Activated gamma-delta T cell (primary cell): ENCODE measurements at regions not wholly inside any gene's neighbourhood (a gene's known extent, or its start where the extent isn't known, plus 50 kb on each side); places are given as distances from the start of the nearest gene placed in this dataset.

Experiments used
- DNase-seq: peaks from one replicate; lab custom pipeline; 2025; lab: John Stamatoyannopoulos, UW

DNA sequence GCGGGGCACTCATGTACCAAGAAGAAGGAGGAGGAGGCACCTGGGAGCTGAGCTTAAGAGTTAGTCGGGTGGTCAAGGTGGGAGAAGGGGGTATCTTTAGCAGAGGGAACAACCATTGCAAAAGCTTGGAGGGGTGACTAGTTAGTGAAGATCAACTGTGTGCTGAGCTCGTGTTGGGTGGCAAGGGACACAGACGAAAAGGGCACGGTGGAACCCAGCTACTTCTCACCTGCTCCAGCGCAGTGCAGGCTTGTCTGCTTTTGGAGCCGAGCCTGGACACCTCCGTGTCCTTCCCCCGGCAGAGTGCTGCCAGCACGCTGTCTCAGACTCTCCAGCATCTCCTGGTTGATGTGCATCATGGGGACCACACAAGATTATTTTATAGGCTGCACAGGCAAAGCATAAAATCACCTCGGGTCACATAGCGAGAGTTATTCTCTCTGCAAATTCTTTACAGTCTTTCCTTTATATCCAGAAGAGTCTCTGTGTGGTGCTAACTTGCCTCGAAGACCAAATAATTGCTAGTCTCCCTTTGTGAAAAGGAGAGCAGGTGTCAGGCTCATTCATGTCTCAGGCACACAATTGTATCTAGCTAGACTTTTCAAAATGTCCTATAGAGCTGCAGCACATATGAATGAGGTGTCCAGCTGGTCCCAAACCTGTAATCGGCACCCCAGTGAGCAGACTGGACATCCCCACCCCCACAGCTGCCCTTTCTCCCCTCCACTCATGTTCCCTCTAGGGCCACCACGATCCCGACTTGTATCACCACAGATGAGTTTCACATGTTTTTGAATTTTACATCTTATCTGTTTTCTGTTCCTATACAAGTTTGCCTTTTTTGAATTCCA lies 123.4 kb downstream of the CEBPB start:
- no peak for DNase-seq

DNA sequence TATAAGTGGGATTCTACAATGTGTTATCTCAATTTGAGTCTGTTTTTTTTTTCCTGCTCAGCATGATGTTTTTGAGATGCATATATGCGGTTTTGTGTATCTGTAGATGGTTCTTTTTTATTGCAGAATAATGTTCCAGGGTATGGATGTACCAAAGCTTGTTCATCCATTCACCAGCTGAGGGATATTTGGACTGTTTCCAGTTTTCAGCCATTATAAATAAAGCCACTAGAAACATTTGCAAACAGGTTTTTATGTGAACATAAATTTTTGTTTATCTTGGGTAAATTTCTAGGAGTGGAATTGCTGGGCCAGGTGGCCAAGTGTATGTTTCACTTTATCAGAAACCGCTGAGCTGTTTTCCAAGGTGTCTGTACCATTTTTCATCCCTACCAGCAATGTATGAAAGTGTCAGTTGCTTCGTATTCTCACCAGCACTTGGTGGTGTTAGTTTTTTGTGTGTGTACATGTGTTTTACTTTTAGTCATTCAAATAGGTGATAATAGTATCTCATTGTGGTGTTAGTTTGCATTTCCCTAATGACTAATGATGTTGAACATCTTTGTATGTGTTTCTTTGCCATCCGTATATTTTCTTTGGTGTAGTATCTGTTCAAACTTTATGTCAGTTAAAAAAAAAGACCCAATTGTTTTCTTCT lies 124.2 kb downstream of the CEBPB start:
- no peak for DNase-seq

DNA sequence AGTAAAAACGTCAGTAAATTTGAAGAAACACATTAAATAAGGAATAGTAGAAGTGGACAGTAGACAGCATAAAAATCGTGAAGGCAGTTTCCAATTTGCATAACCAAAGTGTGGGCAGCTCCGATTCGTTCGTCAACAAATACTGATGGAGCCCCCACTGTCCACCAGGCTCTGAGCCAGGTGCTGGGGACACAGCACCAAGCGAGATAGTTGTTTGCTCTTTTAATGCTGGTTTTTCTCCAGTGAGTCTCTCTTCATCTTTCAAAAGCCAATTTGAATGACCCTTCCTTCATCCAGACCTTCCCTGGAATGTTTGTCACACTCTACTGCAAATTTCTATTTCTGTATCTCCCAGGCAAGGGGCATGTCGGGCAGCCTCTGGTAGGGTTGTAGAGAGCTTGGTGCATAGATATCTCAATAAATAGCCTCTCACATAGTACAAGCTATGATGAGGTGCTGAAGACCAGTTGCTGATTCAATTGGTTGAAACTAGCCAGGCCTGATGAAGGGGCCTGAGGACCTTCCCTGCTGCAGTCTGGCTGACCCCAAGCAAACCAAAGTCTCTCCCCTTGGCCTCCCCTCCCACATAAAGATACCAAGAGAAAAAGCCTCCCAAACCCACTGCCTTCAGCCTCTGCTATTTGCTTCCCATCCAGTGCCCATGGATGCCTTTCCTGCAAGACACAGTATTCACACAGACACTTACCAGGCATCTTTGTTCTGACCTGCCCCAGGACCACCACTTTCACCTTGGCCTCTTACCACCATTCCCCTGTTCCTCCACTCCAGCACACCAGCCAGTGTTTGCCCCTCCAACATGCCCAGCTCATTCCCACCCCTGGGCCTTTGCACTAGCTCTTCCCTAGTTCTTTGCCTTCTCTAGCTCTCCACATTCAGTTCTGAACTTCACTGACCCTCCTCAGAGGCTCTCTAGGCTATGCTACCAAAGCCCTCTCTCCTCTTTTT lies 125.2 kb downstream of the CEBPB start:
- DNase-seq, result no peak

DNA sequence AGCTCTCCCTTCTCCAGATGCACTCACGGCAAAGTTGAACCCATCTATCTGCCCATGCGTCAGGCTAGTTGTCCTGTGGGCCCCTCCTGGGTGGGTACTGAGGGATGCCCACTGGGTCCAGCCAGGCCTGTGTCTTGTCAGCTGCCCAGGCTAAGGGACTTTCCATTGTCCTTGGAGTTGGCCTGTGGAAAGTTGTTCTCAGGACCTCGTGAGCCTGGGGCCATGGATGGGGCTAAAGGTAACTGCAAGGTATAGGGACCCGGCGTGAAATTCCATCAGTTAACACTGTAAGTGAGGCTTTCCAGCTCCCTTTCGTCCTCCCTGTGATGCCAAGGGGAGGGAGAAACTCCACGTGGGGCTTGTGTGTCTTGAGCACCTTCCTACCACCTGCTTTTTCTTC lies 126.5 kb downstream of the CEBPB start:
- no peak for DNase-seq

DNA sequence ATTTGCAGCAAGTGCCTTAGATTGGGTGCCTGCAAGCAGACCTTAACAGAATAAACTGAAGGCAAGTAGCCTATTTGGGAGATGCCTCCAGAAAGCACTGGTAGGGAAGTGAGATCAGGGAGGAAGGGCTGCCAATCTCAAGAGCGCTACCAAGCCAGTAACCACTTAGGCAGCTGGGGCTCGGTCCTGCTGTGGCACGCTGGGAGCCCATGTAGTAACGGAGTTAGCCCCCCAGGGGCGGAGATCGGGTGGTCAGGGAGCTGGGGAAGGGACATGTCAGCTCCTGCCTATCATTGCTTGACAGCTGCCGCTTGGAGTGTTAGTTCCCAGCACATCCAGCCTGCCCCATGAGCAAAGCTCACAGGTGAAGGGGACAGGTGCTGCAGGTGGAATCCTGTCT lies 127.0 kb downstream of the CEBPB start:
- no peak for DNase-seq

DNA sequence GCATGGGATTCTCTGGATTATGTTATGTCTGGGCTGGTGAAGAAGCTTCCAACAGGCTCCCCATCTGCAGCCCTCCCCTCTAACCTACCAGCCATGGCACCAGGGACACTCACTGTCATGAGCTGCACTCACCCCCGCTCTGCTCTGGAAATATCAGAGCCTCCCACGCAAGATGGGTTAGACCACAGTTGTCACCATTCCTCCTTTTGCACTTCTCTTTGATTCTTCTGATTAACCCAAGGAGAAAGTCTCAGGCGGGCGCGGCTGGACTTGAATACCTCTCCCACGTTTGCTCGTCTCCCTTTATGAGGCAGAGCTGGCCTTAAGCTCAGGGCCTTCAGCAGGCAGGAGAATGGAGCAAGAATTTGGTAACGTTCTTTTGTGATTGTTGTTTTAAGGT lies 128.1 kb downstream of the CEBPB start:
- DNase-seq, result no peak

DNA sequence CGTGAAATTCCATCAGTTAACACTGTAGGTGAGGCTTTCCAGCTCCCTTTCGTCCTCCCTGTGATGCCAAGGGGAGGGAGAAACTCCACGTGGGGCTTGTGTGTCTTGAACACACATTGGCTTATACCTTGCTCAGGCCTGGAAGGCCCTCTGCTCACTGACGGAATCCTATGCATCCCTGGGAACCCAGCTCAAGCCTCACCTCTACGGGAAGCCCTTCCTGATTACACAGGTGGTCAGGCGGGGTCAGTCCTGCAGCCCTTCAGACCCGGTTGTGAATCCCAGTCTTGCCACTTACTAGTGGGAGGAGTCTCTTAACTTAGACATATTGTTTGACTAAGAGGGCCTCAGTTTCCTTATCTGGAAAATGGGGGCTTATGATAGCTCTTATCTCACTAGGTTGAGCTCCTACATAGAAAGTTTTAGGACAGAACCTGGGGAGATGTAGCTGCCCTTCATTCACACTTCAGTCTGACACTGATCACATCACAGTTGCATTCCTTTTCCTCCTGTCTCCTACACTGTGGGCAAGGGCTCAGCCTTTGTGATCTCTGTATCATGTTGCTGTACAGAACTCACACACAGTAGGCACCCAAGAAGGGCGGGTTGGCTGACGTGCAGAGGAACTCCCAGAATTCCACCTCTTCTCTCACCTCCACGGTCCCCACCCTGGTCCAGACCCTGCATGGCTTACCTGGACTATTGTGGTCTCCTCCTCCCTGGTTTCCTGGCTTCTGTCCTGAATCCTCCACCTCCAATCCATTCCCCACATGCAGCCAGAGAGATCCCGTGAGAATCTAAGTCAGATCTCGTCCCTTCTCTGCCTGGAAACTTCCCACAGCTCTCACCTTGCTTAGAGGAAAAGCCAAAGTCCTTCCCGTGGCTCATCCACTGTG lies 129.6 kb downstream of the CEBPB start:
- DNase-seq, result no peak

DNA sequence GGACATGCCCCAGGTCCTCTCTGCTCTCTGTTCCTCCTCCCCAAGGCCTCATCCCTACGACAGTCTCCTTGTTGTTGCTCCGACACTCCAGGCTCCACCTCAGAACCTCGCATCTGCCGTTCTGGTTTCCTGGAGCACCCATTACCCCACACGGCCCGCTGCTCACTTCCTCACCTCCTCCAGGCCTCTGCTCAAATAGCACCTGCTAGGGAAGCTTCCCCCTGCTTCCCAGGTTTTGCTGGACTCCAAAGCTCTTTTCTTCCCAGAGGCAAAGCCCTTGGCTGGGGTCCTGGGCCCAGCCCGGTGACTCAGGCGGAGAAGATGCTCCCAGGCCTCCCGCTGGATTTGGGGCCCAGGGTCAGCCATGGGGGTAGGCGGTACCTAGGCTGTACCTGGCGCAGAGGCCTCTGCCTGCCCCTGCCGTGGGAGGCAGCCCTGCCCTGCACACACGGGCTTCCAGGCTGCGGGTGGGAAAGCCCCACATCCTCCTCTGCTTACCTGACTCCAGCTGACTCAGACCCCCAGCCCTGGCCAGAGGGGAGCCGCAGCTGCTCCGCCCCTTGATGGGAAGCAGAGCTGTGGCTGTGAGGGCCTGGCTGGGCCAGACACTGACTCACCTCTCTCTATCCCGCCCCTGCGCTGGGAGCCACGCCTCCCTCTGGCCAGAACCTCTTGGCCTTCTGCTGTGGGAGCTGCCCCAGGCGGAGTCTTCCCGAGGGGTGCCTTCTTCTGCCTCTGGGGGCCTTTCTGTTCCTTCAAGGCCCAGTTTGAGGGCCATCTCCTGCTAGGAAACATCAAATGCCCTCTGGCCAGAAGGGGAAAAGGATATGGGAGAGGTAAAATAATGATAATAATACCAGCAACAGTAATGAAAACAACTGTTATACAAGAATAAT lies 130.5 kb downstream of the CEBPB start:
- DNase-seq, result no peak

DNA sequence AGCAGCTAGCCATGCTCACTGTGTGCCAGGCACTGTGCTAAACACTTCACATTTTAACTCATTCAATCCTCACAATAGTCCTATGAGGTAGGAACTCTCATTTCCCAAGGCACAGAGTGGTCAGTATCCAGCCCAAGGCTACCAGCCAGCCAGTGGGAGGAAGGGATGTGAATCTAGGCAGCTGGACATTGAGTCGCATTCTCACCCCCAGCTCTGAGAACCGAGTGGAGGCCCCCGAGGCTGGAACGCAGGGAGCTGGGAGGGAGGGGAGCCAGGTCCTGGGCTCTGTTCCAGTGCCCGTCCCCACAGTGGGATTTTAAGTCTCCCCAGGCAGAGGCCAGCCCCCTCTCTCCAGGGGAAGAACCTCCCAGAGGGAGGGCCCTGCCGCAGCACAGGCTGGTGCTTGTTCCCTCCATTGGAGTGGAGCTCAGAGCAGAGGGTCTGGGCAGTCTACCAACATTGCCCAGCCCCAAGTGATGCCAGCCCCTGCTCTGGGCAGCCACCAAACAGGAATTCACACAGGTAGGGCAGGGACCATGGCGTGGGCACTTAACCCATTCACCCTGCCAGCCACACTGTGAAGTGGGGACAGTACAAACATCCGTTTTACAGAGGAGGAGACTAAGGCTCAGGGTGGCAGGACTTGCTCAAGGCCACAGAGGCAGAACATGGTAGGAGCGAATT lies 131.3 kb downstream of the CEBPB start:
- no peak for DNase-seq

DNA sequence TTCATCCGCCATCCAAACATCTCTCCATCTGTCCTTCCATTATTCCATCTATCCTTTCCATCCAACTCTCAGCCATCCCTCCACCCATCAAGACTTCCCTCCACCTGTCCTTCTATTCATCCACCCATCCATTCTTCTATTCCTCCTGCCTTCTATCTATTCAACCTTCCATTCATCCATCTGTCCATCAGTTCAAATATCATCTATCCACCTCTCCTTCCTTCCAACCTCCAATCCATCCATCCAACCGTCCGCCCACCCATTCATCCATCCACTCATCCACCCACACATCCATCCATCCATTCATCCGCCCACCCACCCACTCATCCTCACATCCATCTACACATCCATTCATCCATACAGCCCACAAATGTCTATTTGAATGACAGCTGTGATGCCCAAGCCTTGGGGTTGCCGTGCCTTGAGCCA lies 132.1 kb downstream of the CEBPB start:
- DNase-seq, result no peak

DNA sequence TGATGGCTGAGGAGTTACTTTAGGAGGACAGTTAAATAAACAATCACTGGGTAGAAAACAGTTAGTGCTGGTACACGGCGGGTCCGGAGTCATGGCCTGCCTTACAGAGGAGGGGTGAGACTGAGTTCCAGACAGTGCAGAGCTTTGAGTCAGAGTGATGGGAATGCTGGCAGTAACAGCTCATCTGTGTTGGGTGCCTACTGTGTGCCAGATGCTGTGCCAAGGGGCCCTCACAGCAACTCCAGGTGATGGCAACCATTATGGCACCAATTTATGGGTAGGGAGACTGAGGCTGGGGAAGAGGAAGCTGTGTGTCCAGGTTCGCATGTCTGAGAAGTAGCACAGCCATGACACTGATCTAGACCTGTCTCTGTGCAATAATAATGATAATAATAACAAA lies 132.6 kb downstream of the CEBPB start:
- no peak for DNase-seq

DNA sequence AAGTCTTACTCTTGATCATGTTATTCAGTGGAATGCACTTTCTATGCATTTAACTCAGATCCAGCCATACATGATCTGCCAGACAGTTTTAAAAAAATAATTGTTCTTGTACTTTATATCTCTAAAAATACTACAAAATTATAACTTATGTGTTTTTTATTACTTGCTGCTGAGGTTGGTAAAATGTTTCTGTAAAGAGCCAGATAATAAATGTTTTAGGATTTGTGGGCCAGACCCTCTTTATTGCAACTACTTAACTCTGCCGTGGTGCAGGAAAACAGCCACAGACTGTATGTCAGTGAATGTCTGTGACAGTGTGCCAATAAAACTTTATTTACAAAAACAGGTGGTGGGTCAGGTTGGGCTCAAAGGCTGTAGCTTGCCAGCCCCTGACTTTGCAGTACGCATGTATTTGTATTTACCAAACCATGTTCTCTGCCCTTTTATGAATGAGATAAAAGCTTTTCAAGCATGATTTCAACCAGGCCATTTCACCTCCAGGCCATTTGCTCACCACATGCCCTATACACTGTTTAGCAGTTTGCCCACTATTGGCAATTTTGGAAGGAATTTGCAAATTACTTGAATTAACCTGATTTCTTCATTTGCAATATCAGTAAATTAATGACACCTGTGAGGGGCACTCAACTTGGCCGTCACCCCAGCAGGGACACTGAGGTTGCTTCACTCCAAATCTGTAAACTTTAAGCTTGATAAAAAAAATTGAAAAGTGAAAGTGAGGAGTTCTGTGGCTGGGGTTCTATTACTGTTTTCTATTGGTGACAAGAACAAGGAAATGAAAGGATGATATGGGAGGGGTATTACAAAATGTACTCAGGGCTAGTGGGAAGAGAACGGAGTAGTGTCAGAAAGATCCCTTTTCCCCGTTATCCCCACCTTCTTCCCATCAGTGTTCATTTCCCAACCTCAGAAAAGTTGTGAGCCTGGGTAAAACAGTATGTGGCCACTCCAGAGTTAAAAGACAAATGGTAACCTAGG lies 133.4 kb downstream of the CEBPB start:
- DNase-seq, result no peak

DNA sequence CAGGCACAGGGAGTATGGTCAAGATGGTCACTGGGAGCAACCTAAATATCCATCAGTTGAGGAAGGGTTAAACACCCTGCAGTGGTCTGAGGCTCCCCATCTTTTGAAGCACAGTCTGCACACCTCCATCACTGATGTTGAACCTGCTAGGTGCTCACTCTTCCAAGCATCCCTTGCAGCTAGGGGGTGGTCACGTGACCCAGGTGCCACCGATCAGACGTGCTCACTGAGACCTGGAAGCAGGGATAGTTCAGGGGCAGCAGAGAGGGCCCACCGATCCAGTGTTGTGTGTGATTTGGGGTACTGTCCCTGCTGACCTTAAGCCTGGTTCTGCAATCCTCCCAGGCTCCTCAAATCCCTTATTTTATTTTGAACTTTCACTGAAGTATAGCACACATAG lies 134.6 kb downstream of the CEBPB start:
- DNase-seq, result no peak

DNA sequence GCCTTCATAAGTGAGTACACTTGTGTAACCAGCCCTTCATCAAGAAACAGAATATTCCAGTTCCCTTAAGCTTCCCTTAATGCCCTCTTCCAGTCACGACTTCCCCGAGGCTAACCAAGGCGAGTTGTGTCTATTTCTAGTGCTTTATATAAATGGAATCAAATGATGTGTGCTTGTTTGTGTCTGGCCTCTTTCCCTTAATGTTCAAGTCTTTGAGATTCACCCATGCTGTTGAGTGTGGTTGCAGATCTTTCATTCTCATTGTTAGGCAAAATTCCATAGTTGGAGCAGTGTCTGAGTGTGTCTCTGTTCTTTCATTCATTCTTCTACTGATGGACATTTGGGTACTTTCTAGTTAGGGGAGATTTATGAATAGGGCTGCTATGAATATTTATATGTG lies 135.0 kb downstream of the CEBPB start:
- no peak for DNase-seq

DNA sequence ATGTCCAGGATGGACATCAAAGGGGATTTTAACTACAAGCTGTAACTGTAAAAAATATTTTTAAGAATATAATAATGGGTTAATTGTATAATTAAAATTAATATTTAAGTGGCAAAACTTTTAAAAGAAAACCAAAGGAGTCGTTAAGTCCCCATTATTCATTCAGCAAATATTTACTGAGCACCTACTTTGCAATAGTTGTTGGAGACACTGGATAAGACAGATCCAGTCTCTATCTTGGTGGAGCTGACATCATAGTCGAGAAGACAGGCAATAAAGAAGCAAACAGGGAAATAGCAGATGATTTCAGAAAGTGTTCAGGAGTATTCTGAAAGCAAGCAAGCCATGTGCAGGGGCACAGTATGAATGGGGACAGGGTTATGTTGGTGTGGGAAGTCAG lies 137.0 kb downstream of the CEBPB start:
- no peak for DNase-seq

DNA sequence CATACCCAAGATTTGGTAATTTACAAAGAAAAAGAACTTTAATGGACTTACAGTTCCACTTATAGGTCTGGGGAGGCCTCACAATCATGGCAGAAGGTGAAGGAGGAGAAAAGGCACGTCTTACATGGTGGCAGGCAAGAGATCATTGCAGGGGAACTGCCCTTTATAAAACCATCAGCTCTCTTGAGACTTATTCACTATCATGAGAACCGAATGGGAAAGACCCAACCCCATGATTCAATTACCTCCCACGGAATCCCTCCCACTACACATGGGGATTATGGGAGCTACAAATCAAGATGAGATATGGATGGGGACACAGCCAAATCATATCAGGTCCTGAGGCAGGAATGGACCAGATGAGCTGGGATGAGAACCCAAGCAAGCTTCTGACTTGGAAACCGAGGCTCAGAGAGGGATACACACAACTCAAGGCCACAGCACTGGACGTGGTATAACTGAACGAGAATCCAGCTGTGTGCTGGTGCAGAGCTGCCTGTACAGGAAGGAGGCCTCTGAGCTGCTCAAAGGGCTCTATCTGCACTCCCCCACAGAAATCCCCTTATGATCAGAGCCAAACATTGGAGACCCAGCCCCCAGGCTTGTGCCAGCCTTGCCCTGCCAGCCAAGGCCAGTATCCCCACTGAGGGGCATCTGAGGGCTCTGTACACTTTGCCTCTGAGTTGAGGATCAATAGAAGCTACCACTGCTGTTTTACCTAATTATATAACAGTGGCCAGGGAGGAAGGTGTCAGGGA lies 137.8 kb downstream of the CEBPB start:
- no peak for DNase-seq

DNA sequence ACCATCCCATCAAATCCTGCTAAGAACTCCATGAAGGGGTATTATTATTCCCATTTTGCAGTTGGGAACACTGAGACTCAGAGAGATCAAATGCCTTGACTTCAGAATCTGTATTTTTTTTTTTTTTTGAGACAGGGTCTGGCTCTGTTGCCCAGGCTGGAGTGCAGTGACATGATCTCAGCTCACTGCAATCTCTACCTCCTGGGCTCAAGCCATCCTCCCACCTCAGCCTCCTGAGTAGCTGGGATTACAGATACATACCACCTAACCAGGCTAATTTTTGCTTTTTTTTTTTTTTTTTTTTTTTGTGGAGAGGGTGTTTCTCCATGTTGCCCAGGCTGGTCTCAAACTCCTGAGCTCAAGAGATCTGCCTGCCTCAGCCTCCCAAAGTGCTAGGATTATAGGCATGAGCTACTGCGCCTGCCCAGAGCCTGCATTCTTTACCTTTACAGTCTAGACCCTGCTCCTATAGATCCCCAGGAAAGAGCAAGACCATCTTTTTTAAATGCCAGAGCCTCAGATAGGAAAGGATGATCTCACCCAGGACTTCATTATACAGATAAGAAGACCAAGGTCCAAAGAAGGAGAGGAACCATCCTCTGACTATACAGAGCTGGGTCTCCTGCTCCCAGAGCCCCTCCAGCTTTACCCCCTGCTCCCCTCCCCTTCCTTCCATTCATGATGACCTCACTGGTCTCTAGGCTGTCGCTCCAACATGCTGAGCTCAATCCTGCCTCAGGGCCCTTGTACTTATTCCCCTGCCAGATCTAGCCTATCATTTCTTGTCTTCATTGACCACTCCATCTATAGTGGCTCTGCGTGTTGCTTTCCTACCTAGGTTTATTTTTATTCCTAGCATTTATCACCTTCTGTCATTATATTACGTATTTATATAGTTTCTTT lies 138.6 kb downstream of the CEBPB start:
- no peak for DNase-seq
